Left kidney (tissue), 1 donor: ENCODE measurements at regions not wholly inside any gene's neighbourhood (a gene's known extent, or its start where the extent isn't known, plus 50 kb on each side); places are given as distances from the start of the nearest gene placed in this dataset.
"Not testable (repeated sequence)": the region's sequence is repeated elsewhere in the genome, so short reads cannot be mapped to it uniquely, and the experiment has no call there.

Source experiments
- DNase-seq: peaks from one replicate; pipeline ENCODE4 v3.0.0-alpha.2; 2013

GRCh38 chr6:18527836-18528743 is 140.9 kb downstream of the RNF144B start:
- peak; percentile 3 for DNase-seq

GRCh38 chr6:18530201-18530600 is 143.1 kb downstream of the RNF144B start:
- DNase-seq = no peak

GRCh38 chr6:18532139-18532538 is 145.0 kb downstream of the RNF144B start:
- no peak for DNase-seq

- DNase-seq = peak; percentile 3
These were observed 146.6 kb downstream of the RNF144B start for GRCh38 chr6:18533793-18534192.

GRCh38 chr6:18536591-18537055 is 149.5 kb downstream of the RNF144B start:
- no peak for DNase-seq

GRCh38 chr6:18538315-18538714 is 151.2 kb downstream of the RNF144B start:
- DNase-seq = no peak

- no peak for DNase-seq
These were observed 155.9 kb downstream of the RNF144B start for GRCh38 chr6:18543051-18543450.

GRCh38 chr6:18545142-18545541 is 158.0 kb downstream of the RNF144B start:
- DNase-seq = not testable (repeated sequence)

- no peak for DNase-seq
These were observed 158.6 kb downstream of the RNF144B start for GRCh38 chr6:18545726-18546125.

GRCh38 chr6:18550119-18550518 is 163.0 kb downstream of the RNF144B start:
- no peak for DNase-seq

- DNase-seq = no peak
These were observed 164.1 kb downstream of the RNF144B start for GRCh38 chr6:18551228-18551627.

GRCh38 chr6:18555750-18556149 is 168.6 kb downstream of the RNF144B start:
- DNase-seq = no peak

- DNase-seq = no peak
These were observed 174.0 kb downstream of the RNF144B start for GRCh38 chr6:18561037-18561750.

- no peak for DNase-seq
These were observed 175.6 kb downstream of the RNF144B start for GRCh38 chr6:18562726-18563125.

- no peak for DNase-seq
These were observed 177.6 kb downstream of the RNF144B start for GRCh38 chr6:18564775-18565174.

- DNase-seq = no peak
These were observed 178.1 kb downstream of the RNF144B start for GRCh38 chr6:18565231-18565630.

GRCh38 chr6:18567380-18567779 is 180.2 kb downstream of the RNF144B start:
- no peak for DNase-seq

GRCh38 chr6:18577491-18577890 is 190.3 kb downstream of the RNF144B start:
- no peak for DNase-seq

- DNase-seq = no peak
These were observed 192.0 kb downstream of the RNF144B start for GRCh38 chr6:18579166-18579565.

GRCh38 chr6:18579869-18580268 is 192.7 kb downstream of the RNF144B start:
- no peak for DNase-seq

- no peak for DNase-seq
These were observed 197.2 kb downstream of the RNF144B start for GRCh38 chr6:18584372-18584771.

- no peak for DNase-seq
These were observed 198.0 kb downstream of the RNF144B start for GRCh38 chr6:18585032-18585573.

- no peak for DNase-seq
These were observed 199.0 kb downstream of the RNF144B start for GRCh38 chr6:18586133-18586532.
